ENCODE measurements at regions not wholly inside any gene's neighbourhood (a gene's known extent, or its start where the extent isn't known, plus 50 kb on each side); places are given as distances from the start of the nearest gene placed in this dataset.
A peak's percentile ranks its signal among the peaks of the same experiment; 100 is the strongest.

DNA sequence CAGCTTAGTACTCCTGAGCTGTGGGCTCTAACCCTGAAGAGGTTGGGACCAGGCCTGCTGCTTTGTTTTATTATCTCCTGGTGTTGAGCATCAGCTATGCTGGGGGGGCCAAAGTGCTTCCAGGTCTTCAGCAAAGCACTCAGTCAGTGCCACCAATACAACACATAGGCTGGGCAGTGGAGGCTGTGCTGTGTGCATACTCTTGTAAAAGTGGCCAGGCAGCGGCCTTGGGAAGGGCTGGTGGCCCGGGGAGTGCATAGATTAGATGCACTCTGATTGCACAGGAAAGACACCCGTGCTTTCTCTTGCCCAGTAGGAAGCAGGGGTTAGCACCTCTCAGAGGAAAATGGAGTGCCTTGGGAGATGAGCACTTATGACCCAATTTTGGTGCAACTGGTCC lies 534.0 kb downstream of the ARAP2 start:
- no peak for DNase-seq (ENCODE audit: low read depth)

GRCh38 chr4:35711127-35711526 lies 533.2 kb downstream of the ARAP2 start:
- DNase-seq (ENCODE audit: low read depth), result no peak

DNA sequence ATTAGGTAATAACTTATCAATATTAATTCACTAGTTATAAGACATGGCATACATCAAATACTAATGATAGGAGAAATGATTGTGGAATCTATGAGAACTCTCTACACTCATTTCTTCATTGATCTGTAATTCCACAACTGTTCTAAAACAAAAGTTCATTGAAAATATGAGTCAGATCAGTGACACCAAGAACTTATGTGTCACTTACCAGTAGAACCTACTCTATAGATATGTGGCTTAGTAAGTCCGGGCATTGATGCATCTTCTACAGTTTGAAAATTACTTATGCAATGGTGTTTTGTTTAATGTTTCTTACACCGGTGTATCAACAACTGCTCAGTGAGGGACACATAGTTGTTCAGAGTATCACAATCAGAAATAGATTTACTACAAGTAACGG lies 520.3 kb downstream of the ARAP2 start:
- no peak for DNase-seq (ENCODE audit: low read depth)

GRCh38 chr4:35725131-35725530 lies 519.2 kb downstream of the ARAP2 start:
- DNase-seq (ENCODE audit: low read depth), result peak; percentile 9

DNA sequence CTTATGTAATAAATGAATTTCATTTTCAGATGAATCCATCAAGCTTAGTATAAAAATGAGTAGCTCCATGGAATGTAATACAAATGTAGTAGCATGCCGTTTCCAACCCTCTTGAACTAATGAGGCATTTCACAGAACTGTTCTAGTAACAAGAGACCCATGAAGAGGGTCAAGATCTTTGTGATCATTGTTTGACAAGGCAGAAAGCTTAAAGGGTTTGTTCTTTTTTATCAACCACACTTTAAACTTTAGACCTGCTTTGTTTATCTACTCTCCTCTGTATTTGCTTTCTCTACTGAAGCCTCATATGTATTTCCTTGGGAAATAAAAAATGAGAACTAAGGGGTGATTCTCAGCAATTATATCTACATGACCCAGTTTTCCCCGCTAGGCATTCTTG lies 513.9 kb downstream of the ARAP2 start:
- DNase-seq (ENCODE audit: low read depth), result no peak

GRCh38 chr4:35734381-35735098 lies 509.8 kb downstream of the ARAP2 start:
- no peak for DNase-seq (ENCODE audit: low read depth)

- DNase-seq (ENCODE audit: low read depth), result no peak
Measured at GRCh38 chr4:35739308-35739707, 505.0 kb downstream of the ARAP2 start.

DNA sequence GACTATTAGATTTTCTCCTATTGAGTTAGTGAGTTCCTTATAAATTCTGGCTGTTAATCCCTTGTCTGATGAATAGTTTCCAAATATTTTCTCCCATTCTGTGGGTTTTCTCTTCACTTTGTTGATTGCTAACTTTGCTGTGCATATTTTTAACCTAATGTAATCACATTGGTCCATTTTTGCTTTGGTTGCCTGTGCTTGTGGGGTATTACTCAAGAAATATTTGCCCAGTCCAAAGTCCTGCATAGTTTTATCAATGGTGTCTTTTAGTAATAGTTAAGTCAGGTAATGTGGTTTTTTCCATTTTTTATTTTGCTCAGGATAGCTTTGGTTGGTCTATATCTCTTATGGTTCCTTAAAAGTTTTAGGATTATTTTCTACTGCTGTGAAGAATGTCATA lies 490.3 kb downstream of the ARAP2 start:
- no peak for DNase-seq (ENCODE audit: low read depth)

GRCh38 chr4:35757836-35758235 lies 486.5 kb downstream of the ARAP2 start:
- DNase-seq (ENCODE audit: low read depth), result no peak

- no peak for DNase-seq (ENCODE audit: low read depth)
Measured at GRCh38 chr4:35760807-35761206, 483.5 kb downstream of the ARAP2 start.

GRCh38 chr4:35771571-35771970 lies 472.7 kb downstream of the ARAP2 start:
- DNase-seq (ENCODE audit: low read depth), result peak; percentile 13

GRCh38 chr4:35772291-35772690 lies 472.0 kb downstream of the ARAP2 start:
- DNase-seq (ENCODE audit: low read depth), result peak; percentile 92

DNA sequence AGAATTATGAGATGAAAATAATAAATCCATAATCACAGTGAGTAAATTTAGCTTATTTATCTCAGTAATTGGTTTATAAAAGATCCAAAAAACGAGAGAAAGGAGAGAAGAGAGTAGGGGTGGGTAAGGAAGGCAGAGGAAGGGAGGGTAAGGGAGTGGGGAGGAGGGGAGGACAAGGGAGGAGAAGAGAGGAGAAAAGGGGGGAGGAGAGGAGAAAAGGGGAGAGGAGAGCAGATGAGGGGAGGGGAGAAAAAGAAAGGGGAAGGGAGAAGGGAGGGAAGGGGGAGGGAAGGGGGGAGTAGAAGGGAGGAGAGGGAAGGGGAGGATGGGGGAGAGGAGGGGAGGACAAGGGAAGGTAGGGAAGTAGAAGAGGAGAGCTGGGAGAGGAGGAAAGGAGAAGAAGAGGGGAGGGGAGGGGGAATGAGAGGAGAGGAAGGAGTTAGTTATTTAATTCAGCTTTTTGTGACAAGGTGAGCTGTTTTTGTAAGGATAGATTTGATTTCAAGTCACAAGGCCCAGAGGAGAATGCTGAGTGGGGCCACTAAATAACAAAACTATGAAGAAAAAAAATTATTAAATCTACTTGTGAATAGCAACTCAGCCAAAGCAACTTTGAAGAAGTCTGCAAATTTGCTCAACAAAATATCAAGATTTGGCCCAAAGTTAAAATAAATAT lies 454.3 kb downstream of the ARAP2 start:
- no peak for DNase-seq (ENCODE audit: low read depth)

GRCh38 chr4:35793045-35793722 lies 451.1 kb downstream of the ARAP2 start:
- DNase-seq (ENCODE audit: low read depth), result peak; percentile 54

DNA sequence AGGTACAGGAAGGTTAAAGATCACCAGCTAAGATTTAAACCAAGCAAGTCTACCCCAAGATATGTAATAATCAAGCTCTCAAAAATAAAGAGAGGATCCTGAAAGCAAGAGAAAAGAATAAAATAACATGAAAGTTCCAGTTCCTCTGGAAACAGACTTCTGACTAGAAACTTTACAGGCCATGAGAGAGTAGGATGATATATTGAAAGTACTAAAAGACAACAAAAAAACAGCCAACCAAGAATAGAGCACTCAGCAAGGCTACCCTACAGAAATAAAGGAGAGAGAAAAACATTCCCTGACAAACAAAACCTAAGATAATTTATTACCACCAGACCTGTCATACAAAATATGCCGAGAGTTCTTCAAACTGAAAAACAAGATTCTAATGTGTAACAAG lies 450.5 kb downstream of the ARAP2 start:
- DNase-seq (ENCODE audit: low read depth), result no peak

- no peak for DNase-seq (ENCODE audit: low read depth)
Measured at GRCh38 chr4:35800669-35801068, 443.6 kb downstream of the ARAP2 start.

DNA sequence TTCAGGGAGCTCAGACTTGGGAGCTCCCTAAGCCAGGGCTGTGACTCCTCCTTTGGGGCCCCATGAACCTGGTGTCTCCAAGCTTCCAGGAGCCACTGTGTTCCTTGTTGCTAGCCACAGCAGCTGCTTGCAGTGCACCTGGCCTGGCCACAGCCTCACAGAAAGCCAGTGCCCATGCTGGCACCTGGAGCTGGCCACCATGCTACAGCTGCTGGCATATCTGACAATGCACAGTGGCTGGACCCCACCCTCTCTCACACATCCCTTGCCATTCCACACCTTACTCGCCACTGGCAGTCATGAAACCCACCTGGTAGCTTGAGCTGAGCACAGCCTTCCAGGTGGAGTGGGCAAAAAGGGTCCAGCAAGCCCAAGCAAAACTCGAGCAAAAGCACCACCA lies 441.7 kb downstream of the ARAP2 start:
- no peak for DNase-seq (ENCODE audit: low read depth)

GRCh38 chr4:35818520-35818919 lies 425.8 kb downstream of the ARAP2 start:
- DNase-seq (ENCODE audit: low read depth), result peak; percentile 67

GRCh38 chr4:35820003-35820402 lies 424.3 kb downstream of the ARAP2 start:
- DNase-seq (ENCODE audit: low read depth), result no peak

- no peak for DNase-seq (ENCODE audit: low read depth)
Measured at GRCh38 chr4:35824231-35824630, 420.1 kb downstream of the ARAP2 start.

- DNase-seq (ENCODE audit: low read depth), result no peak
Measured at GRCh38 chr4:35835893-35836292, 408.4 kb downstream of the ARAP2 start.

DNA sequence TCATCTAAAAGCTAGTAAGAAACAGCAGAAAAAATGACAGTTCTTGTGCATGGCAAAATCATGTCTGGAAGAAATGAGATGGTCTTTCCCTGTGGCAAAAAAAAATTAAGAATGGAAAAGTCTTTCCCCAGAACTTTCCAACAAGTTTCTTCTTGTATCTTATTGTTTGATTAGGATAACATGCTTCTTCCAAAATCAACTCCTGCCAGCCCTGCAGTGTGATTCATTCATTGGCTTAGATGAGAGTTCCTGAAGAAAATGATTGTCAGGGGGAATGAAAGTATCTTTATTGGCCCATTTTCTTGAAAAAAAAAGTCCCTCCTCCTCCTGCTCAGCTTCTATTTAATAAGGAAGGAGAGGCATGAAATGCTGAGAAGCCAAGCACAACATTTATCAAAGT lies 407.7 kb downstream of the ARAP2 start:
- DNase-seq (ENCODE audit: low read depth), result no peak

GRCh38 chr4:35867057-35867456 lies 377.3 kb downstream of the ARAP2 start:
- DNase-seq (ENCODE audit: low read depth), result peak; percentile 11
